SK-N-SH (cell line): ENCODE measurements at regions not wholly inside any gene's neighbourhood (a gene's known extent, or its start where the extent isn't known, plus 50 kb on each side); places are given as distances from the start of the nearest gene placed in this dataset.
A peak's percentile ranks its signal among the peaks of the same experiment; 100 is the strongest.

Experiments used
- EP300 ChIP-seq, 2 experiments: IDR thresholded peaks; 2 replicates each; pipeline versions ENCODE4 v1.4.0 to v1.6.1; 2012; ENCODE audit warnings: borderline replicate concordance in 1 of 2, low read depth in 1 of 2, low read length in 1 of 2
- EZH2phosphoT487 ChIP-seq: fragments of 200-600 bp; sonication (generic); IDR thresholded peaks from 2 replicates; pipeline ENCODE4 v1.6.1; 2017; ENCODE audit warnings: low read depth, mixed run types, mild to moderate bottlenecking, antibody characterized with exemption, moderate library complexity, borderline replicate concordance
- JUND ChIP-seq: IDR thresholded peaks from 2 replicates; pipeline ENCODE4 v1.4.0; 2012
- MXI1 ChIP-seq: IDR thresholded peaks from 2 replicates; pipeline ENCODE4 v1.6.1; 2012; ENCODE audit warnings: mild to moderate bottlenecking, low read depth, low read length, improper control_type of control experiment
- POLR2AphosphoS5 ChIP-seq: IDR thresholded peaks from 2 replicates; pipeline ENCODE4 v1.6.1; 2012; ENCODE audit warnings: low read depth, low read length
- RAD21 ChIP-seq: IDR thresholded peaks from 2 replicates; pipeline ENCODE4 v1.6.1; 2012; ENCODE audit warnings: mild to moderate bottlenecking, low read length
- SIN3A ChIP-seq: IDR thresholded peaks from 2 replicates; pipeline ENCODE4 v1.6.1; 2012; ENCODE audit warnings: low read depth, mild to moderate bottlenecking, low read length, moderate library complexity, borderline replicate concordance
- YY1 ChIP-seq: IDR thresholded peaks from 2 replicates; pipeline ENCODE4 v1.4.0; 2012; ENCODE audit warnings: low read depth, mild to moderate bottlenecking
- TF ChIP-seq, protein P1 (sequence below): fragments of 150-350 bp; IDR thresholded peaks from 2 replicates; pipeline ENCODE4 v1.6.1; 2017; ENCODE audit warnings: antibody characterized with exemption, low read length, low read depth, borderline replicate concordance
- TF ChIP-seq, protein P2 (sequence below): fragments of 200-600 bp; sonication (generic); IDR thresholded peaks from 2 replicates; pipeline ENCODE4 v1.6.1; 2017; ENCODE audit warnings: antibody characterized with exemption, mild to moderate bottlenecking, moderate library complexity
- TF ChIP-seq, protein P3 (sequence below): IDR thresholded peaks from 2 replicates; pipeline ENCODE4 v1.4.0; 2012; ENCODE audit warnings: low read depth, borderline replicate concordance
- TF ChIP-seq, protein P4 (sequence below): IDR thresholded peaks from 2 replicates; pipeline ENCODE4 v1.6.1; 2012; ENCODE audit warnings: mild to moderate bottlenecking, low read depth, low read length, moderate library complexity

DNA sequence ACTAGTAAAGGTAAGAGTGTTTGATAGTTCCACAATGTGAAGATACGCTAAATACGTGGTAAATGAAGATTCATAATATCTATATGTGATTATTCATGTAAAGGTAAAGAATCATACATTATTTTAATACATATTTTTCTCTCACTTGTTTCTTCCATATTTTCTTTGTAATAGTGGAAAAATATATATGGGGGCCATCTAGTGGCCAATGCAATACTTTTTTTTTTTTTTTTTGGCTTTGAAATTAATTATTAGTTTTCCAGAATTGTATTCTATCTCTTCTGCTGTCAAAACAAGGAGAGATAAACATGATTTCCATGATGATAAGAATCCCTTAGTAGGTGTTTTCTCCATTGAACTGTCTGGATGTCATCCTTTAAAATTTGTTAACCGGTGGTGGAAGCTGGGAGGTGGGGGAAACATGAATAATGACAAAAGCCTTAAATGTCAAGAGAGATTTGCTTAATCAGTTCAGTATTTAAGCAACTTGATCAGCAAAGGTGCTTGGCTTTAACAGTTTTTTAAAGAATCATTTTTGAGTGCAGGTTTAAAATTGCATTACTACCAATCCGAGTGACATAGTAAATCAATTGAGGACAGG is 508.7 kb upstream of the HTR2C start:
- TF ChIP-seq, protein P1, sequence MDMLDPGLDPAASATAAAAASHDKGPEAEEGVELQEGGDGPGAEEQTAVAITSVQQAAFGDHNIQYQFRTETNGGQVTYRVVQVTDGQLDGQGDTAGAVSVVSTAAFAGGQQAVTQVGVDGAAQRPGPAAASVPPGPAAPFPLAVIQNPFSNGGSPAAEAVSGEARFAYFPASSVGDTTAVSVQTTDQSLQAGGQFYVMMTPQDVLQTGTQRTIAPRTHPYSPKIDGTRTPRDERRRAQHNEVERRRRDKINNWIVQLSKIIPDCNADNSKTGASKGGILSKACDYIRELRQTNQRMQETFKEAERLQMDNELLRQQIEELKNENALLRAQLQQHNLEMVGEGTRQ, result no peak
- TF ChIP-seq EZH2phosphoT487 (no peak), EP300 (IDR thresholded peaks at IDR 0.05; ENCODE audit: borderline replicate concordance in 1 of 2, low read depth in 1 of 2, low read length in 1 of 2) (no peak), RAD21 (no peak), JUND (no peak), MXI1 (no peak), POLR2AphosphoS5 (no peak), YY1 (no peak), SIN3A (no peak)
- TF ChIP-seq, protein P2, sequence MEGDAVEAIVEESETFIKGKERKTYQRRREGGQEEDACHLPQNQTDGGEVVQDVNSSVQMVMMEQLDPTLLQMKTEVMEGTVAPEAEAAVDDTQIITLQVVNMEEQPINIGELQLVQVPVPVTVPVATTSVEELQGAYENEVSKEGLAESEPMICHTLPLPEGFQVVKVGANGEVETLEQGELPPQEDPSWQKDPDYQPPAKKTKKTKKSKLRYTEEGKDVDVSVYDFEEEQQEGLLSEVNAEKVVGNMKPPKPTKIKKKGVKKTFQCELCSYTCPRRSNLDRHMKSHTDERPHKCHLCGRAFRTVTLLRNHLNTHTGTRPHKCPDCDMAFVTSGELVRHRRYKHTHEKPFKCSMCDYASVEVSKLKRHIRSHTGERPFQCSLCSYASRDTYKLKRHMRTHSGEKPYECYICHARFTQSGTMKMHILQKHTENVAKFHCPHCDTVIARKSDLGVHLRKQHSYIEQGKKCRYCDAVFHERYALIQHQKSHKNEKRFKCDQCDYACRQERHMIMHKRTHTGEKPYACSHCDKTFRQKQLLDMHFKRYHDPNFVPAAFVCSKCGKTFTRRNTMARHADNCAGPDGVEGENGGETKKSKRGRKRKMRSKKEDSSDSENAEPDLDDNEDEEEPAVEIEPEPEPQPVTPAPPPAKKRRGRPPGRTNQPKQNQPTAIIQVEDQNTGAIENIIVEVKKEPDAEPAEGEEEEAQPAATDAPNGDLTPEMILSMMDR, result peak; percentile 75
- TF ChIP-seq, protein P3, sequence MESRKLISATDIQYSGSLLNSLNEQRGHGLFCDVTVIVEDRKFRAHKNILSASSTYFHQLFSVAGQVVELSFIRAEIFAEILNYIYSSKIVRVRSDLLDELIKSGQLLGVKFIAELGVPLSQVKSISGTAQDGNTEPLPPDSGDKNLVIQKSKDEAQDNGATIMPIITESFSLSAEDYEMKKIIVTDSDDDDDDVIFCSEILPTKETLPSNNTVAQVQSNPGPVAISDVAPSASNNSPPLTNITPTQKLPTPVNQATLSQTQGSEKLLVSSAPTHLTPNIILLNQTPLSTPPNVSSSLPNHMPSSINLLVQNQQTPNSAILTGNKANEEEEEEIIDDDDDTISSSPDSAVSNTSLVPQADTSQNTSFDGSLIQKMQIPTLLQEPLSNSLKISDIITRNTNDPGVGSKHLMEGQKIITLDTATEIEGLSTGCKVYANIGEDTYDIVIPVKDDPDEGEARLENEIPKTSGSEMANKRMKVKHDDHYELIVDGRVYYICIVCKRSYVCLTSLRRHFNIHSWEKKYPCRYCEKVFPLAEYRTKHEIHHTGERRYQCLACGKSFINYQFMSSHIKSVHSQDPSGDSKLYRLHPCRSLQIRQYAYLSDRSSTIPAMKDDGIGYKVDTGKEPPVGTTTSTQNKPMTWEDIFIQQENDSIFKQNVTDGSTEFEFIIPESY, result no peak
- TF ChIP-seq, protein P4, sequence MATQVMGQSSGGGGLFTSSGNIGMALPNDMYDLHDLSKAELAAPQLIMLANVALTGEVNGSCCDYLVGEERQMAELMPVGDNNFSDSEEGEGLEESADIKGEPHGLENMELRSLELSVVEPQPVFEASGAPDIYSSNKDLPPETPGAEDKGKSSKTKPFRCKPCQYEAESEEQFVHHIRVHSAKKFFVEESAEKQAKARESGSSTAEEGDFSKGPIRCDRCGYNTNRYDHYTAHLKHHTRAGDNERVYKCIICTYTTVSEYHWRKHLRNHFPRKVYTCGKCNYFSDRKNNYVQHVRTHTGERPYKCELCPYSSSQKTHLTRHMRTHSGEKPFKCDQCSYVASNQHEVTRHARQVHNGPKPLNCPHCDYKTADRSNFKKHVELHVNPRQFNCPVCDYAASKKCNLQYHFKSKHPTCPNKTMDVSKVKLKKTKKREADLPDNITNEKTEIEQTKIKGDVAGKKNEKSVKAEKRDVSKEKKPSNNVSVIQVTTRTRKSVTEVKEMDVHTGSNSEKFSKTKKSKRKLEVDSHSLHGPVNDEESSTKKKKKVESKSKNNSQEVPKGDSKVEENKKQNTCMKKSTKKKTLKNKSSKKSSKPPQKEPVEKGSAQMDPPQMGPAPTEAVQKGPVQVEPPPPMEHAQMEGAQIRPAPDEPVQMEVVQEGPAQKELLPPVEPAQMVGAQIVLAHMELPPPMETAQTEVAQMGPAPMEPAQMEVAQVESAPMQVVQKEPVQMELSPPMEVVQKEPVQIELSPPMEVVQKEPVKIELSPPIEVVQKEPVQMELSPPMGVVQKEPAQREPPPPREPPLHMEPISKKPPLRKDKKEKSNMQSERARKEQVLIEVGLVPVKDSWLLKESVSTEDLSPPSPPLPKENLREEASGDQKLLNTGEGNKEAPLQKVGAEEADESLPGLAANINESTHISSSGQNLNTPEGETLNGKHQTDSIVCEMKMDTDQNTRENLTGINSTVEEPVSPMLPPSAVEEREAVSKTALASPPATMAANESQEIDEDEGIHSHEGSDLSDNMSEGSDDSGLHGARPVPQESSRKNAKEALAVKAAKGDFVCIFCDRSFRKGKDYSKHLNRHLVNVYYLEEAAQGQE, result no peak
